Right lobe of liver (tissue), 4 donors: ENCODE measurements at regions not wholly inside any gene's neighbourhood (a gene's known extent, or its start where the extent isn't known, plus 50 kb on each side); places are given as distances from the start of the nearest gene placed in this dataset.

Experiments used
- POLR2A ChIP-seq: fragments of 450-650 bp; IDR thresholded peaks from one replicate; pipeline ENCODE4 v1.6.1; 2017; ENCODE audit warnings: antibody characterized with exemption, mild to moderate bottlenecking
- TF ChIP-seq, protein P1 (sequence below), 4 donors: fragments of 200-600 bp in 3 of 4; fragments of 450-650 bp in 1 of 4; IDR thresholded peaks; one replicate each; pipeline versions ENCODE4 v1.5.1 to v1.8.0; 2016 to 2022; ENCODE audit warnings: antibody characterized with exemption in 4 of 4, mild to moderate bottlenecking in 2 of 4
- donor health status: DM: no; HTN: no; CAD: no.
- donor health status: DM: no; HTN: no; CAD: no.
- donor health status: DM: no; HTN: yes; CAD: no.

GRCh38 chr7:35334506-35334905 is 80.6 kb upstream of the TBX20 start:
- TF ChIP-seq, protein P1, sequence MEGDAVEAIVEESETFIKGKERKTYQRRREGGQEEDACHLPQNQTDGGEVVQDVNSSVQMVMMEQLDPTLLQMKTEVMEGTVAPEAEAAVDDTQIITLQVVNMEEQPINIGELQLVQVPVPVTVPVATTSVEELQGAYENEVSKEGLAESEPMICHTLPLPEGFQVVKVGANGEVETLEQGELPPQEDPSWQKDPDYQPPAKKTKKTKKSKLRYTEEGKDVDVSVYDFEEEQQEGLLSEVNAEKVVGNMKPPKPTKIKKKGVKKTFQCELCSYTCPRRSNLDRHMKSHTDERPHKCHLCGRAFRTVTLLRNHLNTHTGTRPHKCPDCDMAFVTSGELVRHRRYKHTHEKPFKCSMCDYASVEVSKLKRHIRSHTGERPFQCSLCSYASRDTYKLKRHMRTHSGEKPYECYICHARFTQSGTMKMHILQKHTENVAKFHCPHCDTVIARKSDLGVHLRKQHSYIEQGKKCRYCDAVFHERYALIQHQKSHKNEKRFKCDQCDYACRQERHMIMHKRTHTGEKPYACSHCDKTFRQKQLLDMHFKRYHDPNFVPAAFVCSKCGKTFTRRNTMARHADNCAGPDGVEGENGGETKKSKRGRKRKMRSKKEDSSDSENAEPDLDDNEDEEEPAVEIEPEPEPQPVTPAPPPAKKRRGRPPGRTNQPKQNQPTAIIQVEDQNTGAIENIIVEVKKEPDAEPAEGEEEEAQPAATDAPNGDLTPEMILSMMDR (IDR thresholded peaks at IDR 0.05), result no peak
- no peak for TF ChIP-seq POLR2A
